Hepatocyte (in vitro differentiated cells): ENCODE measurements at regions not wholly inside any gene's neighbourhood (a gene's known extent, or its start where the extent isn't known, plus 50 kb on each side); places are given as distances from the start of the nearest gene placed in this dataset.

Experiments used
- CTCF ChIP-seq: fragments of 200-600 bp; sonication (generic); IDR thresholded peaks from 2 replicates; pipeline ENCODE4 v1.5.1; 2016; ENCODE audit warnings: antibody characterized with exemption, mild to moderate bottlenecking; ENCODE audit not compliant: poor library complexity
- EZH2 ChIP-seq: fragments of 200-600 bp; sonication (generic); IDR thresholded peaks from 2 replicates; pipeline ENCODE4 v1.6.1; 2016; ENCODE audit warnings: antibody characterized with exemption, mild to moderate bottlenecking, borderline replicate concordance
- EZH2phosphoT487 ChIP-seq: fragments of 200-600 bp; sonication (generic); IDR thresholded peaks from one replicate; pipeline ENCODE4 v1.6.1; 2018; ENCODE audit warnings: antibody characterized with exemption, mild to moderate bottlenecking, low read depth, moderate library complexity; ENCODE audit not compliant: unreplicated experiment, severe bottlenecking

DNA sequence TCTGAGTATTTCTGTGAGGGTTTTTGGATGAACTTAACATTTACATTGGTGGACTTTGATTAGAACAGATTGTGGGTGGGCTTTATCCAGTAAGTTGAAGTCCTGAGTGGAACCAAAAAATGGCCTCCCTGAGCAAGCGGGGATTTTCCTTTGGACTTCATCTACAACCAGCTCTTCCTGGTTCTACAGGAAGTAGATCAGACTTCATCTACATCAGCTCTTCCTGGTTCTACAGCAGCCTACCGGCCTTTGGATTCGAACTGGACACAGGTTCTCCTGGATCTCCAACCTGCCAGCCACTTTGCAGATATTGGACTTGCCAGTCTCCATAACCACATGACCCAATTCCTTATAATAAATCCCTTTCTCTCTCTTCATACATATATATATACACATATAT is 79.9 kb upstream of the STK39 start:
- TF ChIP-seq CTCF = no peak
- no peak for TF ChIP-seq EZH2
- no peak for TF ChIP-seq EZH2phosphoT487
